HG02571 (cell line): ENCODE measurements at regions not wholly inside any gene's neighbourhood (a gene's known extent, or its start where the extent isn't known, plus 50 kb on each side); places are given as distances from the start of the nearest gene placed in this dataset.
"Not testable (repeated sequence)": the region's sequence is repeated elsewhere in the genome, so short reads cannot be mapped to it uniquely, and the experiment has no call there.

Experiments used
- ATAC-seq: cut with Tn5 transposase; IDR thresholded peaks from one replicate; pipeline ENCODE4 v1.9.1; 2021; ENCODE audit warnings: mild to moderate bottlenecking, moderate library complexity; ENCODE audit not compliant: unreplicated experiment

DNA sequence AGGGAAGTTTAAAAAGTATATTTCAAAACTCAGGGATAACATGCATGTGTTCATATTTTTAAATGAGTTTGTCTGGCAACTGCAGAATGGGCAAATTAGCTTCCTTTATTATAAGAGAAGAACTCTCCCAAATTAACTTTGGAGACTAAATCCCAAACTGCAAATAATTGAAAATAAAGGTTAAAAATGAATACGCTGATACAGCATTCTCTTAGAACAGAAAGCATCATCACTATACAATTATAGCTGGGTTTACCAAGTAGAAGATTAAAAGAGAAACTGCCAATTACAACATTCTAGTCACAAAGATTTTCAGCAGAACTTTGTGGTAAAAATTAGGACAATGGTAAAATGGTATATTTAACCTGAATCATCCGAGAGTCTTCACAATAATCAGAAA is 73.3 kb downstream of the OLFM4 start:
- ATAC-seq, result no peak

DNA sequence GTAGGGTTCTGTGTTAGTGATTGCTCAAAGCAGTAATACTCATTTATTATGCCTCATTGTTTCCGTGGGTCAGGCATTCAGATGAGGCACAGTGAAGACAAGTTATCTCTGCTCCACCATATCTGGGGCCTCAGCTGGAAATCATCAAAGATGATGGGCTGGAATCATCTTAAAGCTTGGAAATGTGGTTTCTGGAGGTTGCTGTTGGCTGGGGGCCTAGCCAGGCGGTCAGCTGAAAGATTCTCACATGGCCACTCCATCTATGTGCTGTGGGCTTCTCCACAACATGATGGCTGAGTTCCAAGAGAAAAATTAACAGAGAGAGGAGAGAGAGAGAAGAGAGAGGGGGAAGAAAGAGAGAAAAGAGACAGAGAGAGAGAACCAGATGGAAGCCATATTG is 75.5 kb downstream of the OLFM4 start:
- no peak for ATAC-seq

DNA sequence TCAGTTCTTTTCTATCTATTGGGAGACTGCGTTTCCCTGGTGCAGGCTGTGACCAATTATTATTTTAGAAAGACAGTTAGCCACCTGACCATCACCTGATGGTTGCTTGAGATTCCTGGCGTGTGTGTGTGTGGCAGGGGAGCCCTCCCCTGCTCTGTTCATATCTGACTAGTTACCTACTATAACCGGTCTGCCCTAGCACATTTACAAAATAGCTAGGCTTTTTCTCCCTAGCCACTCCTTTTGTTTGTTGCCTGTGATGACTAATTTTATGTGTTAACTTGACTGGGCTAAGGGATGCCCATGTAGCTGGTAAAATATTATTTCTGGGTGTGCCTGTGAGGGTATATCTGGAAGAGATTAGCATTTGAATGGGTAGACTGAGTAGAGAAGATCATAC is 76.9 kb downstream of the OLFM4 start:
- ATAC-seq, result no peak

DNA sequence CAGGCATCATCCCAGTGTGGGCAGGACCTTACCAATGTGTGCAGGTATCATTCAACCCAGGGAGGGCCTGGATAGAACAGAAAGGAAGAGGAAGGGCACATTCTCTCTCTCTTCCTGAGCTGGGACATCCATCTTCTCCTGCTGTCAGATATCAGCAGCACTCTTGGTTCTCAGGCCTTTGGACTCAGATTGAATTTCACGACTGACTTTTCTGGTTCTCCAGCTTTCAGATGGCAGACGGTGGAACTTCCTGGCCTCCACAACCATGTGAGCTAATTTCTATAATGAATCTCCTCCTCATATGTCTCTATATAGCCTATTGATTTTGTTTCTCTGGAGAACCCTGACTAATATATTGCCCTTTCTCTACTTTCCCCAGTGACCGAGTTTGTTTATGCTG is 77.3 kb downstream of the OLFM4 start:
- no peak for ATAC-seq

DNA sequence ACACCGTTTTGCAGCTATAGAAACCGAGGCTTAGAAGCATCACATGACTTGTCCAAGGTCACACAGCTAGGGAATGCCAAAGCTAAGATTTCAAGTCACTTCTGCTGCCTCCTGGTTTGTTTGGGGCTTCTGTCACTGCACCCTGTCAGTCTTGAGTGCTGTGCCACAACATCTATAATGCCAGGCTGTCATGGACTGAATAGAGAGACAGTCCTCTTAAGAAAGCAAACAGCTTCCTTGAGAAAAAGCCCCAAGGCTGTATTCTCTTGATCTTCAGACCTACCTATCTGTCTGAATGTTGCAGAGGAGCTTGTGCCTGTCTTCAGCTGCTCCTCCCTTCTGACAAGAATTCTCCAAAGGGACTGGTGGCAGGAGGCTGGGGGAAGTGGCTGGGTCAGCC is 81.6 kb downstream of the OLFM4 start:
- no peak for ATAC-seq

DNA sequence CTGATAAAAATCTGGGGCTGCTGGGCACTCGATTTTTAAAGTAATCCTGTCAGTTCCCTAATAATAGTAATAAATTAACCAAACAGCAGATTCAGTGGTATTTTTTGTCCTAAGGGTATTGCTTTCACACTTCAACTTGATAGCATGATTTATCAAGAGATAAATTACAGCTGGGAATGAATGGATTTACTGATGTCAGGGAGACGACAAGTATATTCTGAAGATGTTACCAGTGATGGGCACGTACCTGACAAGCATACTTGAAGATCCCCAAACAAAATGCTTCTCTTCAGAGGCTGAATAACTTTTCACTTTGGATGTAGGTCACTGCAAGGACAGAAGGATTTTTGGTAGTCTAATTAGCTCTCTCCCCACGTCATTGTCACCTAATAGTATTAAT is 82.0 kb downstream of the OLFM4 start:
- no peak for ATAC-seq

DNA sequence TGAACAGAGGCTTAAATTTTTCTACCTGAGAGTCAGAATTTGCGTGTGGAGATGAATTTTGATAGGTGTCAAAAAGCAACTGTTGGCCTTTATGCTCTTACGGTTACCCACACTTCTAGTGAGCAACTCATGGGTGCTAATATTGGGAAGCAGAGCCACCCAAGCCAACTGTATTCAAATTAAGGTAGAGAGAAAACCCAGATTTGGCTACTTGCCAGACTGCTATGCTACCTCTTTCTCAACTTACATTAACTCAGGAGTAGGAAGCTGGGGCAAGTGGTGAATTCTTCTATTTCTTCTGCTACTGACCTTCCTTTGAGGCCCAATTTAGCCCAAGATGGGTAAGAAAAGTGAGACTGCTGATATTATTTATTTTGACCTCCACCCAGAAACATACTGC is 83.9 kb downstream of the OLFM4 start:
- ATAC-seq, result no peak

DNA sequence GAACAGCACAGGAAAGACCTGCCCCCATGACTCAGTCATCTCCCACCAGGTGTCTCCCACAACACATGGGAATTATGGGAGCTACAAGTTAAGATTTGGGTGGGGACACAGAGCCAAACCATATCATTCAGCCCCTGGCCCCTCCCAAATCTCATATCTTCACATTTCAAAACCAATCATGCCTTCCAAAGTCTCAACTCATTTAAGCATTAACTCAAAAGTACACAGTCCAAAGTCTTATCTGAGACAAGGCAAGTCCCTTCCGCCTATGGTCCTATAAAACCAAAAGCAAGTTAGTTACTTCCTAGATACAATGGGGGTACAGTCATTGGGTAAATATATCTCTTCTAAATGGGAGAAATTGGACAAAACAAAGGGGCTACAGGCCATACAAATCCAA is 88.4 kb downstream of the OLFM4 start:
- ATAC-seq, result not testable (repeated sequence)

DNA sequence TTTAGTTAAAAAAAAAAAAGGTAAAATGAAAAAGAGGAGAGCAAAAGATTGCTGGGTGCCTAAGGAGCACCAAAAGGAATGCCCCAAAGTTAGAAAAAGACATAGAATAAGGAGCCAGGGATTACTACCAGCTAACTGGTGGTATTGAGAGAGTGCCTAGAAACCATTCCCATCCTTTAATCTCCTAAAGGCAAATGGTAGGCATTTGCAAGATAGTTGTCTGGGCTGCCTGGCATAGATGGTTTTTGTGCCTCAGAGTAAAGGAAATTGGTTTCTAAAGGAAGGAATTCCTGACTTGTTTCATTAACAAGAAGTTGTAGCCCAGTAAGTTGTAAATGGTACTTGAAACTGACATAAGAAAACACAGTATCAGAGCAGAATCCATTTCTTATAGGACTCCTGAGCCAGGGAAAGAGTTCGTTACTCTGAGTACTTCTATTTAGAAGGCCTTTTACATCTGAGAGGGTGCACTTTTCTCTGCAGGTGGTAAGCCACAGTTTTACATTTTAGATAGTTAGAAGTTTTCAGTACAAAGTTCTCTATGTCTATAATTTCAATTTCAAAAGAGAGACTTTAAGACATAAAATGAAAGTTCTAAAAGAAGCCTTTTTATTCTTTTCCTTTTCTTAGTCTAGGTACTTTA is 92.6 kb downstream of the OLFM4 start:
- no peak for ATAC-seq

DNA sequence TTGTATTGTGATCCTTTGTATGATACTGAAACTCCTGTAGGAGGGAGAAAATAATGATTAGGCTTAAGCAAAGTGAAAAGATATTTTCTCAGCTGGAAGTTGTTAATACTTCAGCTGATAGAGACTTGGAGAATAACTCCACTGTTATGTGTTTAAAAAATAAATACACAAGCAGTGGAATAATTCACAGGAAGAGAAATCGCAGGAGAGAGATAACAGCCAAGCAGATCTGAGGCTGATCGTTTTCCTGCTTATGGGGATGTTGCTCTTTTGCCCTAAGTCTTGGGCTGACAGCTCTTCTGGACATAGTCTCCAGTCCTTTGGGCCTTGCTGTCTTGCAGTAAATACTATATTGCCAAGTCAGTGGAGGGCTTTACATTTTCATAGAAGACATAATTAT is 93.3 kb downstream of the OLFM4 start:
- ATAC-seq, result no peak

DNA sequence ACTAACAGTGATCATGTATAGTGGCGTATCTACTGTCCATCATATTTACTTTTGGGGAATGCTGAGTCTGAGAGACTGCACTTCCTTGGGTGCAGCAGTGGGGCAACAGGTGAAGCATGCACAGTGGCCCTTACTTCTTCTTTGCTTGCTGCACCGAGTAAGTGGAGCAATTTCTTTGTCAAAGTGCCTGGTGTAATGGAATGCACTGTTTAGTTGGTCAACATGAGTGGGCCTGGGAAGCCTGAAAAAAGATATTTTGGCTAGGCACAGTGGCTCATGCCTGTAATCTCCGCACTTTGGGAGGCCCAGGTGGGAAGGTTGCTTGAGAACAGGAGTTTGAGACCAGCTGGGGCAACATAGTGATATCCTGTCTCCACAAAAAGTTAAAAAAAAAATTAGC is 94.9 kb downstream of the OLFM4 start:
- ATAC-seq, result no peak

DNA sequence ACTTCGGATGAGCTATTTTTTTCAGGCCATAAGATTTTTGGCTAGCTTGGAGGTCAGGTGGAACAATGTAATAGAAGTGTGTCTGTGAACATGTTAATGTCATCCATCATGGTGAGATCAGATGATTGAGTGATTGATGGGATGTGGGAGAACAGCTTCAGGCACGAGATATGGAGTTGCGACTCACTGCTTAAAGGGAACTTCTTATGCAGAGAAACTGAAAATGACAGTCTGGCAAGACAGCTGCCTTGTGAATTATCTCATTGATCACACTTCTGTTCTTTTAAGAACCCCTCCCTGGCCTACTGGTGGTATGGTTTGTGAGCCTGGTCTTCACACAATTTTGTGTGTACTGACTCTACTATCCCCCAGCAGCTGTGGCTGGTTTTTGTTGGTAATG is 96.0 kb downstream of the OLFM4 start:
- no peak for ATAC-seq

DNA sequence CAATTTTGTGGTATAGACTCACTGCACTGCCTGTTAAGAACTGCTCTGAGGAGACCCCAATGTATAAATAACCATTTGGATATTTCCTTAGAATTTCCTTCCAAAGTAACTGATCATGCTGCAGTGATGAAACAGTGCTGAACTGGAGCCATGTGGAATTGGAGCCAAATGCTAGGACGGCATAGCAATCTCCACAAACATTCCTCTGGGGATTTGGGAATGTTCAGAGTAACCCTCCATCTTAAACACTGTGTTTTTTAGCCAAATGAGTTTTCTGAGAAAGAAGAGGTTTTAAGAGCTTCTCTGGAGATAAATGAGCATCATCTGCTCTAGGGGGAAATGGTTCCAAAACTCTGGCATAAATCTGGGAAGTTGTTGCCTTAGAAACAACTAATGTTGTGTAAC is 98.2 kb downstream of the OLFM4 start:
- no peak for ATAC-seq

DNA sequence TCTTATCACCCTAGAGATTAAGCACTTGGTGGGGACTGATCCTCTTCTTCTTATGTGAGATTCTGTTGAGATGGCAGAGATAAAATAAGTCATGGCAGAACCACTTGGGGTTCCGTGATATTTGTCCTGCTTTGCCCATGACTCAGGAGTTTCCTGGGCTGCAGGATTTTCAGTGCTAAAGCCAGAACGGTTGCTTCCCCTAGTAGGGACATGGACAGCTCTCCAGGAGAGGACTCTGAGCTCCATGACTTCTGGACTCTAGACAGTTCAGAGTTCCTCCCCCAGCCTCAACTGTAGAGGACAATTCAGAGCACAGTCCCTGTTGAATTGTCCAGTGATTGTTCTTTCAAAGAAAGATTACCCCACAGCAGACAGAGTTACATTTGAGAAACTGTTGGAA is 98.8 kb downstream of the OLFM4 start:
- no peak for ATAC-seq

DNA sequence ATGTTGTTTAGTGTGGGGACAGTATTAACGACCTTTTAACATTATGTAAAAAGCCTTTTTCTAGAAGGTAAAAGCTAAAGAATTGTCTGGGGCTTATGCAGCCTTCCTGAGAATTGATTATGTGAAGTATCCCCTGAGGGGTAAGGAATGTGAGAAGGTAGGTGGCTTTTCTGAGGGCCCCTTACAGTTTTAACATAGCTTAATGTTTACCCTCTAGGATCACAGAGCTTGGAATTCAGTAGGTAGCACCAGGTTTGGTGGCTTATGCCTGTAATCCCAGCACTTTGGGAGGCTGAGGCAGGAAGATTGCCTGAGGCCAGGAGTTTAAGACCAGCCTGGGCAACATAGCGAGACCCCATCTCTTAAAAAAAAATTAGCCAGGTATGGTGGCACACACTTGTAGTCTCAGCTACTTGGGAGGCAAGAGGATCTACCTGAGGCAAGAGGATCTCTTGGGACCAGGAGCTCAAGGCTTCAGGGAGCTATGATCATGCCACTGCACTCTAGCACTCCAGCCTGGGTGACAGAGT is 101.3 kb downstream of the OLFM4 start:
- ATAC-seq, result no peak

DNA sequence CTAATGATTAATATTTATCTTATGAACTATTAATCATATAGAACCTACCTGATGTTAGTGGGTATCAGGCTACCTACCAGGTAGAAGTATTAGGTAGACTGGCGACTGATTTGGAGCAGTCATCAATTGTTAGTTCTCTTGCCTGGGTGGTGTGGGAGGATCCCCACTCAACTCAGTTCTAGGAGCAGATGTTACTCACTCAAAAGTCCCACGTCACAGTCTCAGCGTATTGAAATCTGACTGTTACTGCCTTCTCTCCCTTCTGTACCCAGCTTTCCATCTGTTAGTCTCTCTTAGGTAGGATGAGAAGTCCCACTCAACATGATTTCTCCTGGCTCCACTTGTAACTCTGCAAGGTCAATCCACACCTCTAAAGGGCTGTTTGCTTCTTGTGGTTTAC is 102.7 kb downstream of the OLFM4 start:
- no peak for ATAC-seq

DNA sequence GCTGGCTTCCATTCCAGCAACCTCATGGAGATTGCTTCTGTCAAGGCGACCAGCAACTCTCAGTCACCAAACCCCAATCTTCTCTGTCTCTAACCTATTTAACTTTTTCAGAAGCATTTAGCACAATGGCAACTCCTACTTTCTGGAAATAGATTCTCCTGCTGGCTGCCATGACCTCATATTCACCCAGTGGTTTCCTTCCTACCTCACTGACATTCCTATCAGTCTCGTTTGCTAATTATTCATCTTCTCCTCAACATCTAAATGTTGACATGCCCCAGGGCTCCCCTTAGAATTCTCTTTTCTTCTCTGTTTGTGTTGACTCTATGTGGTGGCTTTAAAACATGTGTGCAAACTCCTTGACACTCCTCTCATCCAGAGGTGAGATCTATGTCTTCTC is 106.7 kb downstream of the OLFM4 start:
- ATAC-seq, result no peak

DNA sequence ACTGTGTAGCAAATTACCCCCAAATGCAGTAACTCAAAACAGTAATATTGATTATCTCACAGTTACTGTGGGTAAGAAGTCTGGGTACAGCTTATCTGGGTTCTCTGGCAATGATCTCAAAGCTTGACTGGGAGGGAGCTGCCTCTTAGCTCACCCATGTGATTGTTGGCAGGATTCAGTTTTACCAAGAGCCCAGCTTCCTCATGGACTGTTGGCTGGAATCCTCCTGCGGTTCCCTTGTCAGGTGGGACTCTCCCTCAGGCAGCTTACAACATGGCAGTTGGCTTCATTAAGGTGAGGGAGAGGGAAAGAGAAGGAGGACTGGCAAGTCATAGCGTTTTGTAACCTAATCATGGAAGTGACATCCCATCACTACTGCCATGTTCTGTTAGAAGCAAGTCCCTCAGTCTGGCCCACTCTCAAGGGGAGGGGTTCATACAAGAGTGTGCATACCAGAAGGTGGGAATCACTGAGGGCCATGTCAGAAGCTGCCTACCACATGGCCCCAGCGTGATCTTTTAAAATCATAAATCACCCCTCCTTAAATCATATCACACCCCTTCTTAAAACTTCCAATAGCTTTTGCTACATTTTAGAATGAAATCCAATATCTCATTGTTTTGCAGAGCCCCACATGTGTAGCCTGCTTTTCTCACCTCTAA is 108.1 kb downstream of the OLFM4 start:
- no peak for ATAC-seq

DNA sequence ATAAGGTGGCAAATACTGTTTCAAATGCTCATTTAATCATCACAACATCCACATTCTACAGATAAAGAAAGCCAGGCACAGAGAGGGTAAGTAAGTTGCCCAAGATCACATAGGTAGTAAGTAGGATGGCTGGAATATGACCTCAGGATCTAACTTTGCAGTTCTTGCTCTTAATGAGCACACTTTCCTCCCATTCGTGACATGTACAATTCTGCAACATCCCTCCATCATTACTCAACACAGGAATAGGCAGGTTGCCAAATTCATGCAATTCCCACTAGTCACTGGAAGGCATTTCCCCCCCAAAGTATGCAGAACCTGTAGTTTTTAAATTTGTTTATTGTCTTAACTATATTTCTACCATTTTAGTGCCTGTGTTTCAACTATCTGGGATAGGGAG is 109.2 kb downstream of the OLFM4 start:
- ATAC-seq, result no peak

DNA sequence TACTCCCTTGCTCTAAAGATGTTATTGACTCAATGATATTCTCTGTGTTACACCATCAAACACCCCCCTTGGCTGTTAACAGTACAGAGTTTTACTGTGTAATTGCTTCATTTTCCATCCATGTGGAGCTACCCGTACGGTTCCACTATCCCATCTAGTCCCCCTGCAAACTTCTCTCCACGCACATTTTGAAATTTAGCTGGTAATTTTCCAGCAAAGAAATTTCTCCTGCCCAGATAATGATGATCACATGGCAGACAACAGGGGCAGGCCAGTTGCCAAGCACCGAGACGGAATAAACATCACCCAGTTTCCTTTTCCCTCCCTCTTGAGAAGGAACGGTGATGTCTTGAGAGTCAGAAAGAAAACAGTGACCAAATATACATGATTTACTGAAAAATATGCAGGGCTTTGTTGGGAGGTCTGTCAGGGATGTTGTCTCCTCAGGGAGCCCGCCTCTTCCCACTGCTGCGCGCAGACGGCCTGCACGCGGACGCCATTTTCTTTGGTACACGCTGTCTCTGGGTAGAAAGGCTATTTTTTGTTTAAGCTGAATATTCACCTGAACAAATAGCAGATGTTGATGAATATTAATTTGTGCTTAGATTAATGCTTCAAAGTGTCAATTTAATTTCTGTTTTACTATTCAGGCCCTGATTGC is 109.9 kb downstream of the OLFM4 start:
- ATAC-seq, result no peak

DNA sequence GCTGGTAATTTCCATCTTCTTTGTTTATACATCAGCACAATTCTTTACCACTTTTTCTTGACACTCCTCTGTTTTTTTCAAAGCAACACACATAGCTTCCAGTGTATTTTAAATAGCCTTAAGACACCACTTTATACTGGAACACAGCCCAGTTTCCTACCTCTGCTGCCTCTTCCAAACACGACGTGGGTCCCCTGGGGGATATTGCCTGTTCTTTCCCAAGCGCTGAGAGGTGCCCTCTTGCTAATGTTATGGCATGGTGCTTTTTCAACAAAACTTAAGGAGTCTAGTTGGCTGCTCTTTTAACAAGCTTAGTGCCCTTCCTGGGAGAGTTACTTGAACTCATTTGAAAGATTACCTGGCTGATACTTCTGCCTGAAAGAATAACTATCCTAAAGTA is 112.7 kb downstream of the OLFM4 start:
- ATAC-seq, result no peak

DNA sequence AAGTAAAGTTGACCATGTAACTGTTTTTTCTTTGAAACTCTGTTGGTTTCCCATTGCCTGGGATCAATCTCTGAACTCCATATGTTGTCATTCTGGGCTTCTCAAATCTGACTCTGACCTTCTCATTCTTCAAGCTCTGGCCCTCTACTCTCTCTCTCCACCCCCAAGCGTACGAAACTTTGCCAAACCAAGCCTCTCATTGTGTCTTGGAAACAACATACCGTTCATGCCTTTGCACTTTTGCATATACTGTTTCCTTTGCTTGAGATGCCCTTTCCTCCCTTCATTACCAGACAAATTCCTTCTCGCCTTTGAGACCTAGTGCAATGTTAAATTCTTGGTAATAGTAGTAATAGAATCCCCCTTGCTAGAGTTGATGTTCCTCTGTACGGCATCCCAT is 113.7 kb downstream of the OLFM4 start:
- ATAC-seq, result no peak
